Neutrophil (primary cell): ENCODE measurements at regions not wholly inside any gene's neighbourhood (a gene's known extent, or its start where the extent isn't known, plus 50 kb on each side); places are given as distances from the start of the nearest gene placed in this dataset.

Experiments
- H3K27ac ChIP-seq: fragments of 200-600 bp; sonication (generic); 2 replicates; pipeline ENCODE4 v1.5.1; 2016; ENCODE audit warnings: mild to moderate bottlenecking, moderate library complexity
- H3K27me3 ChIP-seq: fragments of 200-600 bp; sonication (generic); 2 replicates; pipeline ENCODE4 v1.6.0; 2016; ENCODE audit warnings: mild to moderate bottlenecking
- H3K36me3 ChIP-seq: fragments of 200-600 bp; sonication (generic); 2 replicates; pipeline ENCODE4 v1.5.1; 2017
- H3K4me1 ChIP-seq, 2 experiments: fragments of 200-600 bp in 1 of 2; sonication (generic) in 1 of 2; 1 replicate in 1 of 2; 2 replicates in 1 of 2; pipeline versions ENCODE4 v1.5.1 to v1.6.1; 2013 to 2016; ENCODE audit warnings: low read depth in 1 of 2, low read length in 1 of 2, mild to moderate bottlenecking in 1 of 2, moderate library complexity in 1 of 2; ENCODE audit not compliant: control insufficient read depth in 1 of 2, insufficient read depth in 1 of 2
- H3K4me3 ChIP-seq, 2 experiments: fragments of 200-600 bp in 1 of 2; sonication (generic) in 1 of 2; 1 replicate in 1 of 2; 2 replicates in 1 of 2; pipeline ENCODE4 v1.5.1; 2013 to 2016; ENCODE audit warnings: low read depth in 1 of 2, low read length in 1 of 2, mild to moderate bottlenecking in 1 of 2, moderate library complexity in 1 of 2
- H3K9me3 ChIP-seq: fragments of 200-600 bp; sonication (generic); 2 replicates; pipeline ENCODE4 v1.5.1; 2016
- CTCF ChIP-seq: fragments of 200-600 bp; sonication (generic); IDR thresholded peaks from 2 replicates; pipeline ENCODE4 v1.5.1; 2016; ENCODE audit warnings: antibody characterized with exemption

- H3K36me3 ChIP-seq = no peaks in the 10 kb centered on the region
- no peak overlapping the region for H3K4me3 ChIP-seq
- H3K27me3 ChIP-seq = no peaks in the 10 kb centered on the region
- no peaks in the 10 kb centered on the region for H3K4me1 ChIP-seq
- no peaks in the 10 kb centered on the region for H3K9me3 ChIP-seq
- no peak for TF ChIP-seq CTCF
- no peak overlapping the region for H3K27ac ChIP-seq
Observed at GRCh38 chr11:19587979-19588378, 124.7 kb upstream of the NAV2 start.

GRCh38 chr11:19580646-19581045, 132.0 kb upstream of the NAV2 start:
- no peak for TF ChIP-seq CTCF
- Histone ChIP-seq H3K4me3 (no peak overlapping the region), H3K27me3 (peaks cover 18% of the 10 kb centered on the region), H3K27ac (no peak overlapping the region), H3K4me1 (no peaks in the 10 kb centered on the region), H3K9me3 (no peaks in the 10 kb centered on the region), H3K36me3 (no peaks in the 10 kb centered on the region)

GRCh38 chr11:19579957-19580356, 132.7 kb upstream of the NAV2 start:
- H3K4me1 ChIP-seq = no peaks in the 10 kb centered on the region
- H3K27me3 ChIP-seq = peaks cover 18% of the 10 kb centered on the region
- H3K9me3 ChIP-seq = no peaks in the 10 kb centered on the region
- no peaks in the 10 kb centered on the region for H3K36me3 ChIP-seq
- H3K4me3 ChIP-seq = no peak overlapping the region
- TF ChIP-seq CTCF = no peak
- H3K27ac ChIP-seq = no peak overlapping the region

DNA sequence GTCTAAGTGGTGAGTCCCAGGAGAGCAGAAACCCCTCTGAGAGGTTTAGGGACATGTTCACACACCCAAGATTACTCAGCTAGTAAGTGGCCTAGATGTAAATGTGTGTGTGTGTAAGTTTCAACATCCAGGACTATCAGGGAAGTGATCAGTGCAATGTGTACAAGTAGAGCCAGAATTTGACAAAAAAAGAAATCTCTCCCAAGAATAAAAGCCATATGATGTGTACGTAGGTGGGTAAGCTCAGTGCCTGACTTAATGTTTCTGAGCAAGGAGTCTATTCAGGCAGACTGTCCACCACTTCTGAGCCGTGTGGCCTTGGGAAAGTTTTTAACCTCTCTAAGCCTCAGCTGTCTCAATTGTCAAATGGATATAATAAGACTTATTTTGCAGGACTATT, 133.8 kb upstream of the NAV2 start:
- H3K27ac ChIP-seq = no peak overlapping the region
- H3K4me1 ChIP-seq = no peaks in the 10 kb centered on the region
- no peaks in the 10 kb centered on the region for H3K36me3 ChIP-seq
- TF ChIP-seq CTCF = no peak
- no peaks in the 10 kb centered on the region for H3K9me3 ChIP-seq
- no peak overlapping the region for H3K4me3 ChIP-seq
- peaks cover 18% of the 10 kb centered on the region for H3K27me3 ChIP-seq

- TF ChIP-seq CTCF = no peak
- Histone ChIP-seq H3K27me3 (peaks cover 18% of the 10 kb centered on the region), H3K27ac (no peak overlapping the region), H3K9me3 (no peaks in the 10 kb centered on the region), H3K36me3 (no peaks in the 10 kb centered on the region), H3K4me1 (no peaks in the 10 kb centered on the region), H3K4me3 (no peak overlapping the region)
Observed at GRCh38 chr11:19577976-19578619, 134.5 kb upstream of the NAV2 start.
